HepG2 (cell line): ENCODE measurements at regions not wholly inside any gene's neighbourhood (a gene's known extent, or its start where the extent isn't known, plus 50 kb on each side); places are given as distances from the start of the nearest gene placed in this dataset.

Source experiments
- AKAP8 ChIP-seq: sonication (generic); formaldehyde crosslinking; IDR thresholded peaks from 2 replicates; pipeline ENCODE4 v1.5.1; 2020; ENCODE audit warnings: mild to moderate bottlenecking, missing genetic modification reagents
- ESRRA ChIP-seq: sonication (generic); formaldehyde crosslinking; IDR thresholded peaks from 2 replicates; pipeline ENCODE4 v1.5.1; 2020; ENCODE audit warnings: mild to moderate bottlenecking, low read depth, missing genetic modification reagents
- FOXO1 ChIP-seq: sonication (generic); formaldehyde crosslinking; IDR thresholded peaks from 2 replicates; pipeline ENCODE4 v1.4.0; 2020; ENCODE audit warnings: missing genetic modification reagents
- IRX3 ChIP-seq: sonication (generic); formaldehyde crosslinking; IDR thresholded peaks from 2 replicates; pipeline ENCODE4 v1.8.1; 2023; ENCODE audit warnings: mild to moderate bottlenecking, low read depth, missing genetic modification reagents, borderline replicate concordance
- MIXL1 ChIP-seq: IDR thresholded peaks from 2 replicates; pipeline ENCODE4 v1.6.1; 2016
- NCOR1 ChIP-seq: fragments of 200-600 bp; sonication (generic); IDR thresholded peaks from 2 replicates; pipeline ENCODE4 v1.7.0; 2017; ENCODE audit warnings: antibody characterized with exemption, low read length, borderline replicate concordance
- RARA ChIP-seq: IDR thresholded peaks from 2 replicates; pipeline ENCODE4 v1.6.1; 2016; ENCODE audit warnings: missing genetic modification reagents, missing compliant biosample characterization
- SUZ12 ChIP-seq: fragments of 150-350 bp; IDR thresholded peaks from 2 replicates; pipeline ENCODE4 v1.6.1; 2014; ENCODE audit warnings: low read depth, low read length
- UBTF ChIP-seq: sonication (generic); formaldehyde crosslinking; IDR thresholded peaks from 2 replicates; pipeline ENCODE4 v1.4.0; 2020; ENCODE audit warnings: mild to moderate bottlenecking, missing genetic modification reagents
- USF2 ChIP-seq, 2 experiments: sonication (generic) in 1 of 2; formaldehyde crosslinking in 1 of 2; IDR thresholded peaks; 2 replicates each; pipeline versions ENCODE4 v1.5.1 to v1.6.1; 2011 to 2020; ENCODE audit warnings: borderline replicate concordance in 1 of 2, low read depth in 1 of 2, low read length in 1 of 2, mild to moderate bottlenecking in 1 of 2, missing genetic modification reagents in 1 of 2, moderate library complexity in 1 of 2
- ZBTB1 ChIP-seq: sonication (generic); formaldehyde crosslinking; IDR thresholded peaks from 2 replicates; pipeline ENCODE4 v1.4.0; 2020; ENCODE audit warnings: missing genetic modification reagents, borderline replicate concordance
- ZNF138 ChIP-seq: sonication (generic); formaldehyde crosslinking; IDR thresholded peaks from 2 replicates; pipeline ENCODE4 v1.5.0; 2020; ENCODE audit warnings: mild to moderate bottlenecking, low read depth, missing genetic modification reagents
- ZNF691 ChIP-seq: sonication (generic); formaldehyde crosslinking; IDR thresholded peaks from 2 replicates; pipeline ENCODE4 v1.4.0; 2020; ENCODE audit warnings: missing genetic modification reagents, low read depth, mild to moderate bottlenecking, borderline replicate concordance
- ZNF75D ChIP-seq: sonication (generic); formaldehyde crosslinking; IDR thresholded peaks from 2 replicates; pipeline ENCODE4 v1.8.1; 2023; ENCODE audit warnings: missing genetic modification reagents, mild to moderate bottlenecking, borderline replicate concordance
- TF ChIP-seq, protein P1 (sequence below), 2 experiments: sonication (generic) in 1 of 2; formaldehyde crosslinking in 1 of 2; IDR thresholded peaks; 2 replicates each; pipeline versions ENCODE4 v1.6.1 to v1.9.0; 2014 to 2022; ENCODE audit warnings: antibody characterized with exemption in 1 of 2, borderline replicate concordance in 1 of 2, inconsistent platforms in 1 of 2, low read depth in 1 of 2, missing genetic modification reagents in 1 of 2

- TF ChIP-seq UBTF (CRISPR knock-in tag): peak; percentile 71
- TF ChIP-seq SUZ12: no peak
- TF ChIP-seq ZNF75D (CRISPR knock-in tag): 0 out of 2 replicates have a peak, but pooled peaks have one; percentile 30
- TF ChIP-seq ZBTB1 (CRISPR knock-in tag): no peak
- TF ChIP-seq FOXO1: peak; percentile 61
- no peak for TF ChIP-seq AKAP8 (CRISPR knock-in tag)
- TF ChIP-seq RARA: peak; percentile 96
- TF ChIP-seq, protein P1, sequence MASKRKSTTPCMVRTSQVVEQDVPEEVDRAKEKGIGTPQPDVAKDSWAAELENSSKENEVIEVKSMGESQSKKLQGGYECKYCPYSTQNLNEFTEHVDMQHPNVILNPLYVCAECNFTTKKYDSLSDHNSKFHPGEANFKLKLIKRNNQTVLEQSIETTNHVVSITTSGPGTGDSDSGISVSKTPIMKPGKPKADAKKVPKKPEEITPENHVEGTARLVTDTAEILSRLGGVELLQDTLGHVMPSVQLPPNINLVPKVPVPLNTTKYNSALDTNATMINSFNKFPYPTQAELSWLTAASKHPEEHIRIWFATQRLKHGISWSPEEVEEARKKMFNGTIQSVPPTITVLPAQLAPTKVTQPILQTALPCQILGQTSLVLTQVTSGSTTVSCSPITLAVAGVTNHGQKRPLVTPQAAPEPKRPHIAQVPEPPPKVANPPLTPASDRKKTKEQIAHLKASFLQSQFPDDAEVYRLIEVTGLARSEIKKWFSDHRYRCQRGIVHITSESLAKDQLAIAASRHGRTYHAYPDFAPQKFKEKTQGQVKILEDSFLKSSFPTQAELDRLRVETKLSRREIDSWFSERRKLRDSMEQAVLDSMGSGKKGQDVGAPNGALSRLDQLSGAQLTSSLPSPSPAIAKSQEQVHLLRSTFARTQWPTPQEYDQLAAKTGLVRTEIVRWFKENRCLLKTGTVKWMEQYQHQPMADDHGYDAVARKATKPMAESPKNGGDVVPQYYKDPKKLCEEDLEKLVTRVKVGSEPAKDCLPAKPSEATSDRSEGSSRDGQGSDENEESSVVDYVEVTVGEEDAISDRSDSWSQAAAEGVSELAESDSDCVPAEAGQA (IDR thresholded peaks at IDR 0.05; ENCODE audit: low read depth): peak; percentile 67
- TF ChIP-seq, protein P1 (CRISPR knock-in tag; IDR thresholded peaks at IDR 0.05; ENCODE audit: borderline replicate concordance): no peak
- peak; percentile 89 for TF ChIP-seq NCOR1
- TF ChIP-seq ESRRA (CRISPR knock-in tag): peak; percentile 94
- TF ChIP-seq MIXL1 (CRISPR knock-in tag): peak; percentile 71
- no peak for TF ChIP-seq USF2 (IDR thresholded peaks at IDR 0.05; ENCODE audit: low read depth, low read length)
- TF ChIP-seq USF2 (CRISPR knock-in tag; IDR thresholded peaks at IDR 0.05; ENCODE audit: borderline replicate concordance): peak; percentile 65; the same call in 1 of the 2 replicates
- no peak for TF ChIP-seq ZNF138
- no peak for TF ChIP-seq IRX3
- peak; percentile 89; the same call in 1 of the 2 replicates for TF ChIP-seq ZNF691
Observed at GRCh38 chr17:72422505-72423285, 301.9 kb downstream of the SOX9 start (continued).
